HEK293T (cell line): ENCODE measurements at regions not wholly inside any gene's neighbourhood (a gene's known extent, or its start where the extent isn't known, plus 50 kb on each side); places are given as distances from the start of the nearest gene placed in this dataset.
A peak's percentile ranks its signal among the peaks of the same experiment; 100 is the strongest.

ENCODE experiments used
- CTCF ChIA-PET: fragments of 350-600 bp; formaldehyde crosslinking; extraction: SDS; loops from one replicate; lab custom pipeline; 2021; ENCODE audit warnings: antibody characterized with exemption, inconsistent platforms; lab: Yijun Ruan, JAX
- POLR2A ChIA-PET: fragments of 350-600 bp; formaldehyde crosslinking; extraction: SDS; loops from one replicate; lab custom pipeline; 2020; ENCODE audit warnings: antibody characterized with exemption, inconsistent platforms; lab: Yijun Ruan, JAX
- DNase-seq: peaks from one replicate; pipeline ENCODE4 v3.0.0; 2012; ENCODE audit warnings: mixed read lengths; ENCODE audit errors: extremely low spot score
- ARNT ChIP-seq: fragments of 450-650 bp; IDR thresholded peaks from 2 replicates; pipeline ENCODE4 v1.6.1; 2017; ENCODE audit warnings: mild to moderate bottlenecking
- BHLHE40 ChIP-seq: fragments of 450-650 bp; IDR thresholded peaks from 2 replicates; pipeline ENCODE4 v1.6.1; 2016; ENCODE audit warnings: mild to moderate bottlenecking, moderate library complexity, borderline replicate concordance
- CTBP1 ChIP-seq: fragments of 450-650 bp; IDR thresholded peaks from 2 replicates; pipeline ENCODE4 v1.6.1; 2016; ENCODE audit warnings: borderline replicate concordance
- ELF4 ChIP-seq: fragments of 450-650 bp; IDR thresholded peaks from 2 replicates; pipeline ENCODE4 v1.6.1; 2017; ENCODE audit warnings: antibody characterized with exemption
- FOXA1 ChIP-seq: fragments of 450-650 bp; IDR thresholded peaks from 2 replicates; pipeline ENCODE4 v1.6.1; 2016; ENCODE audit warnings: mild to moderate bottlenecking
- FOXK2 ChIP-seq: fragments of 450-650 bp; IDR thresholded peaks from 2 replicates; pipeline ENCODE4 v1.6.1; 2016; ENCODE audit warnings: mild to moderate bottlenecking
- FOXM1 ChIP-seq: fragments of 450-650 bp; IDR thresholded peaks from 2 replicates; pipeline ENCODE4 v1.6.1; 2017; ENCODE audit warnings: mild to moderate bottlenecking, borderline replicate concordance
- HDGF ChIP-seq: fragments of 450-650 bp; IDR thresholded peaks from 2 replicates; pipeline ENCODE4 v1.6.1; 2017; ENCODE audit warnings: antibody characterized with exemption, borderline replicate concordance
- L3MBTL2 ChIP-seq: fragments of 450-650 bp; conservative IDR thresholded peaks from 2 replicates; pipeline ENCODE4 v1.6.1; 2016; ENCODE audit warnings: mild to moderate bottlenecking
- LEF1 ChIP-seq: fragments of 450-650 bp; IDR thresholded peaks from 2 replicates; pipeline ENCODE4 v1.6.1; 2017; ENCODE audit warnings: mild to moderate bottlenecking, borderline replicate concordance
- NFRKB ChIP-seq: fragments of 450-650 bp; IDR thresholded peaks from 2 replicates; pipeline ENCODE4 v1.6.1; 2016; ENCODE audit warnings: mild to moderate bottlenecking, moderate library complexity
- PKNOX1 ChIP-seq: fragments of 450-650 bp; IDR thresholded peaks from 2 replicates; pipeline ENCODE4 v1.6.1; 2016
- SP1 ChIP-seq: fragments of 450-650 bp; IDR thresholded peaks from 2 replicates; pipeline ENCODE4 v1.6.1; 2017
- SUZ12 ChIP-seq: fragments of 450-650 bp; IDR thresholded peaks from 2 replicates; pipeline ENCODE4 v1.6.1; 2016; ENCODE audit warnings: mild to moderate bottlenecking
- TARDBP ChIP-seq: fragments of 450-650 bp; IDR thresholded peaks from 2 replicates; pipeline ENCODE4 v1.6.1; 2016
- ZNF384 ChIP-seq: fragments of 450-650 bp; IDR thresholded peaks from 2 replicates; pipeline ENCODE4 v1.6.1; 2016

DNA sequence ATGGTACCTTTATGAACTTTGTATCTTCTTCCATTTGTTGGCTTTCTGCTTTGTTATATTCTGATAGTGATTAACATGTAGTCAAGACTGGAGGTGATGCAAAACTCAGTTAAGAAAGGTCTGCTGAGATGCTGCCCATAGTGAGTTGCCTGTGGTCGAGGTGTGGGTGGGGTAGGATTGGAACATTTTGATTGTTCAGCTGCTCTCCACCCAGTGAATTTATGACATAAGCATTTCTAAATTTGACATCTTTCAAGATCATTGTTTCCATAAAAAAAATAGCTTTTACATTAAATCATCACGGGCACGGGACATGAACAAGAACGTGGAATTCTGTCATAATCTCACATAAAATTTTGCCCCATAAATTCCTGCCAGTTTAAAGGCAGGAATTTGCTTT, 146.6 kb upstream of the POU3F2 start:
- TF ChIP-seq L3MBTL2 (no peak), LEF1 (no peak)
- ChIA-PET CTCF (interaction anchor here (0.6 kb wide), 1 partner anchor 31 kb away, joined by 4 read pairs; no protein-coding TSS in a partner anchor), POLR2A (no interaction called here)
- no peak for DNase-seq

GRCh38 chr6:98695091-98695801, 139.1 kb upstream of the POU3F2 start:
- POLR2A ChIA-PET, result no interaction called here
- DNase-seq, result no peak
- no peak for TF ChIP-seq FOXA1
- CTCF ChIA-PET, result no interaction called here

DNA sequence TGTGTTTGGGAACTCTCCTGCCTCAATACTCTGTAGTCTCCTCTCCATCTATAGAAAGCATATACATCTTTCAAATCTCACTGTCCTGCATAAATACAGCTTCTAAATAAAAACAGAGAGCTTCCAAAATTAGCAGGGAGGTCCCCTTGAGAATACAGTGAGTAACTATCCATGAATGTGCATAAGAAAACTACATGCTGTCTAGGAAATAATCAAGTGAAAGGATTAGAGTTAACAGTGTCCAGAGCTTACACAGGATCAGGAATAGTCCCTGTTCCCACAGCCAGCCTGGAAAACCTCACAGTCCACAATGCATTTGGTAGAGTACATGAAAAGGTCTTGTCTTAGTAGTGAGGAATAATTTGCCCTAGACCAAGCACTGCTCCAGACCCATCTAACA, 123.0 kb upstream of the POU3F2 start:
- no peak for TF ChIP-seq ELF4
- no peak for DNase-seq
- CTCF ChIA-PET, result no interaction called here
- POLR2A ChIA-PET, result no interaction called here

DNA sequence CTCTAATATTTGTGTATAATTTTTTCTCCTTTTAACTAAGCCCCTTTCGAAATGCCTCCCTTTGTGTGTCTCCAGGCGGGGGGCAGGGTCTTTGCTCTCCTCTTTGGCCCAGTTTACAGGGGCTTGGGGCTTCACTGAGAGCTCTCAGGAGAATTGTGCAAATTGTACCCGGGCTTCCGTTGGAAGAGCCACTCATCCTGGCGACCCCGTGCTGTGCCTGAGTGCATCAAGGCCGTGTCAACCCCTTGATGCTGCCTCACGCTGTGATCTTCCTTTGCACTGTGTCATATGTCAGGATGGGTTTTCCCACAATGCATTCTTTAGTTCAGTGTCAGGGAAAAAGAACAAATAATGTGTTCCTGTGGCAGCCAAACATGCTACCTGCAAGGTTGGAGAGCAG, 118.0 kb upstream of the POU3F2 start:
- peak; percentile 12 for DNase-seq
- ChIA-PET POLR2A (no interaction called here), CTCF (no interaction called here)
- TF ChIP-seq BHLHE40 (no peak), ARNT (0 out of 2 replicates have a peak, but pooled peaks have one; percentile 29)

GRCh38 chr6:98717322-98717877, 117.0 kb upstream of the POU3F2 start:
- POLR2A ChIA-PET, result no interaction called here
- DNase-seq, result no peak
- CTCF ChIA-PET, result no interaction called here
- TF ChIP-seq BHLHE40, result no peak
- TF ChIP-seq FOXK2, result no peak
- no peak for TF ChIP-seq TARDBP
- no peak for TF ChIP-seq LEF1
- no peak for TF ChIP-seq HDGF
- TF ChIP-seq L3MBTL2, result no peak
- no peak for TF ChIP-seq PKNOX1
- TF ChIP-seq SP1, result no peak
- no peak for TF ChIP-seq FOXM1
- no peak for TF ChIP-seq ZNF384
- TF ChIP-seq CTBP1, result no peak
- no peak for TF ChIP-seq NFRKB
- no peak for TF ChIP-seq SUZ12
- no peak for TF ChIP-seq ELF4
- TF ChIP-seq FOXA1, result no peak
- no peak for TF ChIP-seq ARNT

DNA sequence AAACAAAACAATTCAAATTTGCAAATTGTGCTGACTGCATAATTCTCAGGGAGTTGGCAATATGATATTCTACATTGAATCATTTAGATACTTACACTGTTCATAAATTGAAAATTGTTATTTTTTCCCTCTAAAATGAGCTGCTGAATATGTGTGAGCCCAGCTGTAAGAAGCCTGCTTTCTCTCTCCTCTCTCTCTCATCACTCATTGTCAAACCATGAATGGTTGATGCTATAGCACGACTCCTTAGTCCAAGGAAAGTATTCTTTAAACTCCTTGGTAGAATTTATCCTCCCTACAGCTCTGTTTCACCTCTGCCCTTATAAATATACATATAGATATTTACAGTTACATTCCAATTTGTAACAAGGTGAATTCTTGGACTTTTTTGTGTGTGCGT, 116.4 kb upstream of the POU3F2 start:
- TF ChIP-seq NFRKB (no peak), FOXK2 (no peak), HDGF (no peak), TARDBP (no peak), SUZ12 (no peak), ZNF384 (no peak), CTBP1 (no peak), ELF4 (no peak), SP1 (no peak), BHLHE40 (no peak), L3MBTL2 (no peak), LEF1 (no peak), FOXA1 (no peak)
- CTCF ChIA-PET, result no interaction called here
- POLR2A ChIA-PET, result no interaction called here
- DNase-seq, result no peak

DNA sequence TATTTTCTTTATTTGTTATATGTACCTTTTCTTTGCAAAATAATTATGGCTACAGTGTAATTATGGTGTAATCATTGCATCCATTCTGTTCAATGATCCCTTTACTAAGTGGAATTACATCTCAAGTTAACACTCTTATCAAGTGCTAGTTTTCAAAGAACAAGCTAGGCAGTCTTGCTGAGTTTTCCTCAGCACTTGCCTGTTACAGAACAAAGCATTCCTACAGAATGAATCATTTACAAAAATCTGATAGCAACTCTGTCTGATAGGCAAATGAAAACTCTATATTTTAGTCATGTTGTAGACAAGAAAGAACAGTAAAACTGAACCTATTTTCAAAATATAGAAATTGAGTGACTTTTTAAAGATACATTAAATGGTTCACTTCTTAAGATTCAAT, 109.8 kb upstream of the POU3F2 start:
- CTCF ChIA-PET, result no interaction called here
- TF ChIP-seq HDGF, result no peak
- TF ChIP-seq ARNT, result no peak
- TF ChIP-seq L3MBTL2, result no peak
- TF ChIP-seq BHLHE40, result no peak
- TF ChIP-seq ELF4, result no peak
- TF ChIP-seq NFRKB, result no peak
- no peak for TF ChIP-seq PKNOX1
- TF ChIP-seq LEF1, result no peak
- DNase-seq, result no peak
- POLR2A ChIA-PET, result no interaction called here

GRCh38 chr6:98747273-98747672, 87.1 kb upstream of the POU3F2 start:
- TF ChIP-seq TARDBP (no peak), CTBP1 (no peak), ZNF384 (no peak), SP1 (no peak), L3MBTL2 (no peak), BHLHE40 (no peak), ARNT (no peak), SUZ12 (no peak), FOXM1 (no peak)
- ChIA-PET POLR2A (no interaction called here), CTCF (no interaction called here)
- no peak for DNase-seq
